ENCODE measurements at regions not wholly inside any gene's neighbourhood (a gene's known extent, or its start where the extent isn't known, plus 50 kb on each side); places are given as distances from the start of the nearest gene placed in this dataset.

DNA sequence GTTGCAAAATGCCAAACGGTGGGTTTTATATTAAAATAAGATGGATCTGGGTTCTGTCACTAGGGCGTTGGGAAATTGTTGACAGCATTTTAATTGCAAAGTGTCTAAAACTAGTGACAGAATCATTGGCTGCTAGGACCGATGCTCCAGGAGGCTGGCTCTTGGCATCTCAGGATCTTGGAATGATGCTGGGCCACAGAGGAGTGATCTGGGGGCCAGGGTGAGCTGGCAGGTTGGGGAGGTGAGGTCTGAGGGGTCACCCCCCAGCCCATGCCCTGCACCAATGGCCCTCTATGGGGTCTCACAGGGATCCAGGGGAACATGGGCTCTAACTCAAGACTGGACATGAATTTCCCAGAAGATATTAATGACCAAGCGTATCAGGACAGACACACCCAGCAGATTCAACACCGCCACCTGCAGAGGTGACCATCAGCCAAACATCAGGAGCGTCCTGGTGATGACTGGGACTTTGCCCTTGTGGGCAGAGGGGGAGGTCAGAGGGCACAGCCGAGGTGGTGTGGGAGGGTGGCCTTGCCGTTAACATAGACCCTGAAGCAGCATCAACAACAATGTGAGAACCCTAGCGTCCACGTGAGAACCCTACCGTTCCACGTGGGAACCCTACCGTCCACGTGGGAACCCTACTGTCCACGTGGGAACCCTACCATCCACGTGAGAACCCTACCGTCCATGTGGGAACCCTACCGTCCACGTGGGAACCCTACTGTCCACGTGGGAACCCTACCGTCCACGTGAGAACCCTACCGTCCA lies 89.0 kb upstream of the PPP2R2D start:
- no peak overlapping the region for H3K27ac ChIP-seq (ENCODE audit: low read length)
- no peak overlapping the region for H3K4me2 ChIP-seq (ENCODE audit: low read length)
- H2AFZ ChIP-seq (ENCODE audit: low read depth, low read length) = no peak overlapping the region
- TF ChIP-seq MXI1 (conservative IDR thresholded peaks at IDR 0.05; ENCODE audit: poor library complexity, severe bottlenecking) (no peak), RAD21 (conservative IDR thresholded peaks at IDR 0.05) (no peak), POLR2AphosphoS5 (IDR thresholded peaks at IDR 0.05) (no peak), REST (IDR thresholded peaks at IDR 0.05; ENCODE audit: borderline replicate concordance) (no peak), TAF1 (IDR thresholded peaks at IDR 0.05; ENCODE audit: low read depth) (no peak)
- TF ChIP-seq, protein P1, sequence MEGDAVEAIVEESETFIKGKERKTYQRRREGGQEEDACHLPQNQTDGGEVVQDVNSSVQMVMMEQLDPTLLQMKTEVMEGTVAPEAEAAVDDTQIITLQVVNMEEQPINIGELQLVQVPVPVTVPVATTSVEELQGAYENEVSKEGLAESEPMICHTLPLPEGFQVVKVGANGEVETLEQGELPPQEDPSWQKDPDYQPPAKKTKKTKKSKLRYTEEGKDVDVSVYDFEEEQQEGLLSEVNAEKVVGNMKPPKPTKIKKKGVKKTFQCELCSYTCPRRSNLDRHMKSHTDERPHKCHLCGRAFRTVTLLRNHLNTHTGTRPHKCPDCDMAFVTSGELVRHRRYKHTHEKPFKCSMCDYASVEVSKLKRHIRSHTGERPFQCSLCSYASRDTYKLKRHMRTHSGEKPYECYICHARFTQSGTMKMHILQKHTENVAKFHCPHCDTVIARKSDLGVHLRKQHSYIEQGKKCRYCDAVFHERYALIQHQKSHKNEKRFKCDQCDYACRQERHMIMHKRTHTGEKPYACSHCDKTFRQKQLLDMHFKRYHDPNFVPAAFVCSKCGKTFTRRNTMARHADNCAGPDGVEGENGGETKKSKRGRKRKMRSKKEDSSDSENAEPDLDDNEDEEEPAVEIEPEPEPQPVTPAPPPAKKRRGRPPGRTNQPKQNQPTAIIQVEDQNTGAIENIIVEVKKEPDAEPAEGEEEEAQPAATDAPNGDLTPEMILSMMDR (IDR thresholded peaks at IDR 0.05; ENCODE audit: poor library complexity, severe bottlenecking) = no peak
- no peak overlapping the region for H3K4me3 ChIP-seq (ENCODE audit: low read length)
- no peaks in the 10 kb centered on the region for H3K36me3 ChIP-seq (ENCODE audit: insufficient read depth, low read length)
- no peak overlapping the region for H3K9ac ChIP-seq (ENCODE audit: low read length)
- H4K20me1 ChIP-seq (ENCODE audit: insufficient read depth) = no peaks in the 10 kb centered on the region
- H3K27me3 ChIP-seq (ENCODE audit: insufficient read depth, low read depth, low read length) = no peaks in the 10 kb centered on the region
- no peaks in the 10 kb centered on the region for H3F3A ChIP-seq (ENCODE audit: insufficient read depth, low read length, poor library complexity, severe bottlenecking)
- no peaks in the 10 kb centered on the region for H3K9me2 ChIP-seq (ENCODE audit: insufficient read depth, low read length)
- H3K79me2 ChIP-seq (replicated peaks; ENCODE audit: insufficient read depth, low read length) = no peaks in the 10 kb centered on the region
- no peaks in the 10 kb centered on the region for H3K9me3 ChIP-seq (ENCODE audit: low read length)

- H3K9me3 ChIP-seq (ENCODE audit: low read length) = no peaks in the 10 kb centered on the region
- no peak overlapping the region for H3K9ac ChIP-seq (ENCODE audit: low read length)
- no peaks in the 10 kb centered on the region for H4K20me1 ChIP-seq (ENCODE audit: insufficient read depth)
- H3K4me2 ChIP-seq (ENCODE audit: low read length) = no peak overlapping the region
- no peak overlapping the region for H3K4me3 ChIP-seq (ENCODE audit: low read length)
- H3K27ac ChIP-seq (ENCODE audit: low read length) = no peak overlapping the region
- TF ChIP-seq SMC3 (conservative IDR thresholded peaks at IDR 0.05; ENCODE audit: poor library complexity) = no peak
- TF ChIP-seq, protein P1 (IDR thresholded peaks at IDR 0.05; ENCODE audit: poor library complexity, severe bottlenecking) = no peak
- no peak for TF ChIP-seq EP300 (conservative IDR thresholded peaks at IDR 0.05; ENCODE audit: poor library complexity, severe bottlenecking)
- no peak for TF ChIP-seq MXI1 (conservative IDR thresholded peaks at IDR 0.05; ENCODE audit: poor library complexity, severe bottlenecking)
- no peak for TF ChIP-seq RAD21 (conservative IDR thresholded peaks at IDR 0.05)
- TF ChIP-seq POLR2AphosphoS5 (IDR thresholded peaks at IDR 0.05) = no peak
- TF ChIP-seq TAF1 (IDR thresholded peaks at IDR 0.05; ENCODE audit: low read depth) = no peak
- no peak for TF ChIP-seq EZH2 (IDR thresholded peaks at IDR 0.05; ENCODE audit: borderline replicate concordance, insufficient read depth, low read length, poor library complexity, severe bottlenecking)
- H3K9me2 ChIP-seq (ENCODE audit: insufficient read depth, low read length) = no peaks in the 10 kb centered on the region
- no peaks in the 10 kb centered on the region for H3K36me3 ChIP-seq (ENCODE audit: insufficient read depth, low read length)
- H3F3A ChIP-seq (ENCODE audit: insufficient read depth, low read length, poor library complexity, severe bottlenecking) = no peaks in the 10 kb centered on the region
- H2AFZ ChIP-seq (ENCODE audit: low read depth, low read length) = no peak overlapping the region
- H3K27me3 ChIP-seq (ENCODE audit: insufficient read depth, low read depth, low read length) = no peaks in the 10 kb centered on the region
- H3K79me2 ChIP-seq (replicated peaks; ENCODE audit: insufficient read depth, low read length) = no peaks in the 10 kb centered on the region
These were observed 87.8 kb upstream of the PPP2R2D start for GRCh38 chr10:131812736-131813604.
